Upper lobe of left lung (tissue), 6 donors: ENCODE measurements at regions not wholly inside any gene's neighbourhood (a gene's known extent, or its start where the extent isn't known, plus 50 kb on each side); places are given as distances from the start of the nearest gene placed in this dataset.
A peak's percentile ranks its signal among the peaks of the same experiment; 100 is the strongest.

Source experiments
- ATAC-seq, 2 donors: fragments of 200-7000 bp; cut with Tn5 transposase; one replicate each; pipeline ENCODE4 v1.9.1; 2022; ENCODE audit warnings: mild to moderate bottlenecking in 2 of 2, moderate library complexity in 2 of 2; ENCODE audit not compliant: low FRiP score in 2 of 2
- DNase-seq, 2 donors: peaks; one replicate each; pipeline ENCODE4 v3.0.0-alpha.2; 2019 to 2020
- H3K27ac ChIP-seq, 4 donors: fragments of 200-600 bp; sonication (generic); one replicate each; pipeline ENCODE4 v1.5.1; 2016 to 2019
- H3K27me3 ChIP-seq, 4 donors: fragments of 200-600 bp; sonication (generic); one replicate each; pipeline ENCODE4 v1.5.1; 2017 to 2019
- H3K36me3 ChIP-seq, 4 donors: fragments of 200-600 bp; sonication (generic); one replicate each; pipeline ENCODE4 v1.5.1; 2016 to 2019
- H3K4me1 ChIP-seq, 4 donors: fragments of 200-600 bp; sonication (generic); one replicate each; pipeline ENCODE4 v1.5.1; 2018 to 2019
- H3K4me3 ChIP-seq, 4 donors: fragments of 200-600 bp; sonication (generic); one replicate each; pipeline ENCODE4 v1.5.1; 2017 to 2019; ENCODE audit warnings: mild to moderate bottlenecking in 2 of 4, moderate library complexity in 1 of 4
- H3K9me3 ChIP-seq, 4 donors: fragments of 200-600 bp; sonication (generic); one replicate each; pipeline ENCODE4 v1.5.1; 2018 to 2019
- CTCF ChIP-seq, 6 experiments: fragments of 450-650 bp in 4 of 6; fragments of 200-600 bp in 2 of 6; sonication (generic) in 2 of 6; IDR thresholded peaks; one replicate each; pipeline ENCODE4 v1.5.1; 2016 to 2019; ENCODE audit warnings: antibody characterized with exemption in 6 of 6
- EP300 ChIP-seq, 4 donors: sonication (generic); formaldehyde crosslinking; IDR thresholded peaks; one replicate each; pipeline ENCODE4 v1.5.1; 2017; ENCODE audit warnings: antibody characterized with exemption in 4 of 4, control low read depth in 2 of 4
- POLR2A ChIP-seq, 4 donors: fragments of 450-650 bp; IDR thresholded peaks; one replicate each; pipeline ENCODE4 v1.5.1; 2016 to 2017; ENCODE audit warnings: antibody characterized with exemption in 4 of 4, mild to moderate bottlenecking in 2 of 4
- POLR2AphosphoS5 ChIP-seq, 2 donors: sonication (generic); formaldehyde crosslinking; IDR thresholded peaks; one replicate each; pipeline ENCODE4 v1.5.1; 2017; ENCODE audit warnings: antibody characterized with exemption in 2 of 2
- WGBS, 2 donors: methylation state at CpG; one replicate each; pipeline ENCODE4 v1.1.5; 2017 to 2018; 5-methylcytosine and 5-hydroxymethylcytosine counted together
- donor health status: DM: no; HTN: no; CAD: no; lungs with moderate emphysema.
- donor health status: DM: no; HTN: yes; CAD: no; lungs with severe emphysema.

DNA sequence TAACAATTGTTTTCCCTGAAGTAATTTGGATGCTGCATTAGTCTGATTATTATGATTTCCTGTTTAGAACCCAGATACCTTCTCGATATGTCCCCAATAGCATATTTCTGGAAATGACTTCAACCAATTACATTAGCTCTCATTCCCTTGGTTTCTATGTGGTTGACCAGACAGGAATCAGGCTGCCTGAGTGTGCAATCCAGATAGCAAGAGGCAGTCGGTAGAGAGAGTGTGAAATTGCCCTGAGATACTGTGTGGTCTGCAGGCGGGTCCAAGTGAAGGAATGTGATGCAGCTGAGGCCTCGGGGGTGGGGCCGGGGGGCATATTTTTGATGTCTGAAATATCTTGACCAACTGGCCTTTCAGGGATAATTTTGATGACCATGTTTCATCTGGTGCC is 143.9 kb upstream of the ITGA6 start:
- H3K36me3 ChIP-seq: no peaks in the 10 kb centered on the region
- ATAC-seq (no peak), DNase-seq (no peak)
- H3K9me3 ChIP-seq: no peaks in the 10 kb centered on the region
- 53 to 71% methylated on average over 5 of the region's 5 CpGs for WGBS, 2 donors
- H3K4me1 ChIP-seq: peaks cover 13 to 18% (median 16%) of the 10 kb centered on the region in 4 donors
- H3K27ac ChIP-seq: no peak overlapping the region
- TF ChIP-seq POLR2AphosphoS5 (IDR thresholded peaks at IDR 0.05) (no peak), POLR2A (IDR thresholded peaks at IDR 0.05) (no peak), EP300 (IDR thresholded peaks at IDR 0.05) (no peak), CTCF (IDR thresholded peaks at IDR 0.05) (no peak)
- no peaks in the 10 kb centered on the region for H3K27me3 ChIP-seq
- H3K4me3 ChIP-seq: no peak overlapping the region

DNA sequence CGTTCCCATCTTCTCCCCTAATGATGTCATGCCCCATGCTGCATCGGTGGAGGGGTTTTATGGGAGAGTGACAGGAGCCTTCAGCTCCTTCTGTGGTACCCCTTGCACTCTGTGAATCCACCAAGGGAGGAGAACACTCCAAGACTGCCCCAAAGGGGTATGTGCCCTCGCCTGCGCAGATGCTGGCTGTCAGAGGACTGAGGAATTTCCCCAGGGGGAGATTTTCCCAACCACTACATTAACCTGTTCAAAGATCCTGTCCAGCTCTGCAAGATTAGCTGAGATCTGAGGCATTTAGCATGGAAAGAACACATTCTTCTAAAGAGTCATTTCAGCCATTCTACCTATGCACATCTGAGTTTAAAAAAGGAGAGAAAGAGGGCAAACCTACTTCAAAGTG is 143.2 kb upstream of the ITGA6 start:
- DNase-seq (no peak), ATAC-seq (no peak)
- Histone ChIP-seq H3K27me3 (no peaks in the 10 kb centered on the region), H3K4me3 (no peak overlapping the region), H3K9me3 (no peaks in the 10 kb centered on the region), H3K4me1 (peaks cover 13 to 18% (median 16%) of the 10 kb centered on the region in 4 donors), H3K36me3 (no peaks in the 10 kb centered on the region), H3K27ac (no peak overlapping the region)
- 89 to 100% methylated on average over 4 of the region's 4 CpGs for whole genome bisulfite sequencing, 2 donors
- no peak for TF ChIP-seq CTCF (IDR thresholded peaks at IDR 0.05)
- TF ChIP-seq POLR2A (IDR thresholded peaks at IDR 0.05): no peak
- no peak for TF ChIP-seq EP300 (IDR thresholded peaks at IDR 0.05)
- no peak for TF ChIP-seq POLR2AphosphoS5 (IDR thresholded peaks at IDR 0.05)

- TF ChIP-seq CTCF (IDR thresholded peaks at IDR 0.05) (no peak), POLR2A (IDR thresholded peaks at IDR 0.05) (no peak), EP300 (IDR thresholded peaks at IDR 0.05) (no peak), POLR2AphosphoS5 (IDR thresholded peaks at IDR 0.05) (no peak)
- Histone ChIP-seq H3K9me3 (no peaks in the 10 kb centered on the region), H3K27me3 (no peaks in the 10 kb centered on the region), H3K4me3 (no peak overlapping the region), H3K4me1 (peaks cover 13 to 18% (median 16%) of the 10 kb centered on the region in 4 donors), H3K27ac (no peak overlapping the region), H3K36me3 (no peaks in the 10 kb centered on the region)
- peak in 1 of 2 donors; percentile 66 for ATAC-seq
- 51 to 61% methylated on average over 5 of the region's 5 CpGs for WGBS, 2 donors
- DNase-seq: no peak
Observed at GRCh38 chr2:172285010-172285621, 142.3 kb upstream of the ITGA6 start.

GRCh38 chr2:172285760-172286159 is 141.6 kb upstream of the ITGA6 start:
- Histone ChIP-seq H3K27me3 (no peaks in the 10 kb centered on the region), H3K27ac (peak overlapping the region in 1 of 4 donors; percentile 23), H3K9me3 (no peaks in the 10 kb centered on the region), H3K36me3 (no peaks in the 10 kb centered on the region), H3K4me1 (peaks cover 13 to 18% (median 16%) of the 10 kb centered on the region in 4 donors), H3K4me3 (no peak overlapping the region)
- WGBS, 2 donors: 51 to 56% methylated on average over 9 of the region's 9 CpGs
- no peak for DNase-seq
- no peak for ATAC-seq
- TF ChIP-seq EP300 (IDR thresholded peaks at IDR 0.05) (no peak), POLR2AphosphoS5 (IDR thresholded peaks at IDR 0.05) (no peak), POLR2A (IDR thresholded peaks at IDR 0.05) (no peak), CTCF (IDR thresholded peaks at IDR 0.05) (no peak)

DNA sequence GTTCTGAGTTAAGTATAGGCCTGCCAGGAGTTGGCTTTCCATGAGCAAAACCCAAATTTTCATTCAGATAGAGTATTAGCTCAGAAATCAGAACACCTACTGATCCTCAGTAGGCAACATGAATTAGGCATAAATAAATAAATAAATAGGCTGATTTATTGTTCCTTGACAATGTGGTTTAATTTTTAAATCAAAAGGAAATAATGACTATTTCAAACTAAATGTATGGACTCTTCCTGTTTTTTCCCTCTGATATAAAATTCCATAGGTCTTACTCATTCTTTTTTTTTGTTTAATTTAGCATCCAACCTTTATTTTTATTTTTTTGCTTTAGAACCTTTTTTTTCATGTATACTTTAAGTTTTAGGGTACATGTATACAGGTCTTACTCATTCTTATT is 140.2 kb upstream of the ITGA6 start:
- no peak for DNase-seq
- Histone ChIP-seq H3K36me3 (no peaks in the 10 kb centered on the region), H3K4me3 (no peak overlapping the region), H3K9me3 (no peaks in the 10 kb centered on the region), H3K27ac (no peak overlapping the region), H3K27me3 (no peaks in the 10 kb centered on the region), H3K4me1 (peaks cover 13 to 18% (median 16%) of the 10 kb centered on the region in 4 donors)
- TF ChIP-seq CTCF (IDR thresholded peaks at IDR 0.05): no peak
- TF ChIP-seq EP300 (IDR thresholded peaks at IDR 0.05): no peak
- TF ChIP-seq POLR2A (IDR thresholded peaks at IDR 0.05): no peak
- TF ChIP-seq POLR2AphosphoS5 (IDR thresholded peaks at IDR 0.05): no peak
- ATAC-seq: no peak
